Fibroblast of the aortic adventitia (primary cell): ENCODE measurements at regions not wholly inside any gene's neighbourhood (a gene's known extent, or its start where the extent isn't known, plus 50 kb on each side); places are given as distances from the start of the nearest gene placed in this dataset.

Experiments used
- DNase-seq: peaks from one replicate; pipeline ENCODE4 v3.0.0-alpha.2; 2010; ENCODE audit warnings: low read depth
- H3K4me3 ChIP-seq: 2 replicates; pipeline ENCODE4 v1.5.1; 2011; ENCODE audit warnings: low read depth, mild to moderate bottlenecking, control low read depth, low read length, moderate library complexity
- CTCF ChIP-seq: IDR thresholded peaks from 2 replicates; pipeline ENCODE4 v1.5.1; 2011; ENCODE audit warnings: mild to moderate bottlenecking, low read length, control low read depth, inconsistent platforms; ENCODE audit not compliant: insufficient read depth

- peak; percentile 94 for DNase-seq
- no peak for TF ChIP-seq CTCF
- H3K4me3 ChIP-seq, result no peak overlapping the region
These were observed 76.8 kb upstream of the AKT3 start for GRCh38 chr1:243926803-243927245.

- TF ChIP-seq CTCF, result no peak
- DNase-seq, result no peak
These were observed 76.3 kb upstream of the AKT3 start for GRCh38 chr1:243926299-243926698.

GRCh38 chr1:243924588-243925349 is 74.7 kb upstream of the AKT3 start:
- no peak overlapping the region for H3K4me3 ChIP-seq

More at GRCh38 chr1:243926299-243926698, 76.3 kb upstream of the AKT3 start:
- H3K4me3 ChIP-seq, result no peak overlapping the region

GRCh38 chr1:243924188-243924587 is 74.1 kb upstream of the AKT3 start:
- no peak overlapping the region for H3K4me3 ChIP-seq
- DNase-seq, result peak; percentile 66
- no peak for TF ChIP-seq CTCF

More at GRCh38 chr1:243924588-243925349, 74.7 kb upstream of the AKT3 start:
- no peak for TF ChIP-seq CTCF
- peak; percentile 51 for DNase-seq

GRCh38 chr1:243923292-243924171 is 73.5 kb upstream of the AKT3 start:
- no peak overlapping the region for H3K4me3 ChIP-seq
- no peak for TF ChIP-seq CTCF
- DNase-seq, result no peak

- no peak for DNase-seq
- TF ChIP-seq CTCF, result no peak
- no peak overlapping the region for H3K4me3 ChIP-seq
These were observed 71.1 kb upstream of the AKT3 start for GRCh38 chr1:243921111-243921510.
